Putamen (tissue), 1 donor: ENCODE measurements at regions not wholly inside any gene's neighbourhood (a gene's known extent, or its start where the extent isn't known, plus 50 kb on each side); places are given as distances from the start of the nearest gene placed in this dataset.
"Not testable (repeated sequence)": the region's sequence is repeated elsewhere in the genome, so short reads cannot be mapped to it uniquely, and the experiment has no call there.

Source experiments
- DNase-seq: peaks from one replicate; pipeline ENCODE4 v3.0.0-alpha.2; 2016; ENCODE audit warnings: low spot score

DNA sequence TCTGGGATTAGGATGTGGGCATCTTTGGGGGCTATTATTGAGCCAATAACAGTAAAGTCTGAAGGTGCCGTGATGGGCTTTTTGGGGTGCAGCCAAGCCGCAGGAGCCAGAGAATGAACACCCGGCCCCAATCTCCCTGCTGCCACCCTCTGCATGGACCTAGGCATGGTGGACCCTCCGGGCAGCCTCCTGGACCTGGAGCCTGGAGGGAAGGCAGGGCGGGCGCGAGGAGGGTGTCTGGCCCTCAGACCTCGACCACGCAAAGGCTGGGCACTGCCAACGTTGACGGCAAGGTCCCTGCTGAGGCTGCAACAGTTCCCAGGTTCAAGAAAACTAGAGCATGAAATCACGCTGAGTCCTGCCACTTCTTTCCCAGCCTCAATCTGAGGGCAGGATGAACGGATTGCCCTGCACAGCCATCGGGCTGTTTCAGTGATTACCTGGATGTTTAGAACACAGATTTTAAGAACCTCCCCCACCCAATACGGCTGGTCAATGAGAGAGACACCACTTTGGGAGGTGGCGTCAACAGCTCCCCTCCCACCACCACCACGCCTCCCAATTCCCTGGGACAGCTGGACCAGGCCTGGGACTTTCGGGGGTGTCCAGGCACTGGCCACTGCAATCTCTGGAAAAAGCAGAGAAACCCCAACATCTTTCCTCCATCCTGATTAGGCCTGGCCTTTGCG lies 147.4 kb downstream of the NPIPB11 start:
- DNase-seq: not testable (repeated sequence)

DNA sequence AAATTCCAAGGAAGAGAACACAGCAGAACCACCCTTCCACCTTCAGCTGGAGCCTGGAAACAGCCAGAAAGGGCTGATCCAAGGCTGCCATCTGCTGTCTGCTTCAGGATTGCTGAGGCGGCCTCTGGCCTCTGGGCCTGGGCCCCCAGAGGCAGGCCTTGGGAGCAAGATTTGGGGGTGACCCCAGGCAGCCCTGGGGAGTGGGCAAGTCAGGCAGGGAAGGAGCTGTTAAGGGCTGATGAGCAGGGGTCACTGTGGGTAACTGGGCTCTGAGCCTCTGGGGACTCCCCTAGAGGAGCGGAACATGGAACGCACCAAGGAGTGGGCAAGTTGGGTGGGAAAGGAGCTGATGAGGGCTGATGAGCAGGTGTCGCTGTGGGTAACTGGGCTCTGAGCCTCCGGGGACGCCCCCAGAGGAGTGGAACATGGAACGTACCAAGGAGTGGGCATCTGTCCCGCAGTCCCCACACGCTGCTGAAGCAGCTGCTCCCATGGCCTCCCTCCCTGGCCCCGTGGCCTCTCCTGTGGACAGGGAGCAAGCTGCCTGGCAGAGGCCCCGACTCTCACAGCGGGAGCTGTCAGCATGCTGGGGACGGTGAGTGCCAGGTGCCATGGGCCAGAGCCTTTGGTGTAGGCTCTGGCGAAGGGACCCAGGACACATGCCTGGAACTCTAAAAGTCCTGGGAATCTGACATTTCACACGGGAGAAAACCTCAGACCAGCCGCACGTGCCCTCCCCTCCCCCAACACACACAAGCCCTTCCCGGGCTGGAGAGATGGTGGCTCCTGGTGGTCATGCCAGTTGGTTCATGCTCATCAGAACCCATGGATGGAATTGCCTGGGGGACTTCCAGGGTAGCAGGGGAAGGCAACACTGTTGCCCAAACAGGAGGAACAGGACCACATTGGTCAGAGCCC lies 148.8 kb downstream of the NPIPB11 start:
- DNase-seq: not testable (repeated sequence)

GRCh38 chr16:29256501-29256981 lies 150.0 kb downstream of the NPIPB11 start:
- DNase-seq: no peak

GRCh38 chr16:29255957-29256356 lies 150.6 kb downstream of the NPIPB11 start:
- not testable (repeated sequence) for DNase-seq

GRCh38 chr16:29255496-29255796 lies 151.1 kb downstream of the NPIPB11 start:
- not testable (repeated sequence) for DNase-seq

DNA sequence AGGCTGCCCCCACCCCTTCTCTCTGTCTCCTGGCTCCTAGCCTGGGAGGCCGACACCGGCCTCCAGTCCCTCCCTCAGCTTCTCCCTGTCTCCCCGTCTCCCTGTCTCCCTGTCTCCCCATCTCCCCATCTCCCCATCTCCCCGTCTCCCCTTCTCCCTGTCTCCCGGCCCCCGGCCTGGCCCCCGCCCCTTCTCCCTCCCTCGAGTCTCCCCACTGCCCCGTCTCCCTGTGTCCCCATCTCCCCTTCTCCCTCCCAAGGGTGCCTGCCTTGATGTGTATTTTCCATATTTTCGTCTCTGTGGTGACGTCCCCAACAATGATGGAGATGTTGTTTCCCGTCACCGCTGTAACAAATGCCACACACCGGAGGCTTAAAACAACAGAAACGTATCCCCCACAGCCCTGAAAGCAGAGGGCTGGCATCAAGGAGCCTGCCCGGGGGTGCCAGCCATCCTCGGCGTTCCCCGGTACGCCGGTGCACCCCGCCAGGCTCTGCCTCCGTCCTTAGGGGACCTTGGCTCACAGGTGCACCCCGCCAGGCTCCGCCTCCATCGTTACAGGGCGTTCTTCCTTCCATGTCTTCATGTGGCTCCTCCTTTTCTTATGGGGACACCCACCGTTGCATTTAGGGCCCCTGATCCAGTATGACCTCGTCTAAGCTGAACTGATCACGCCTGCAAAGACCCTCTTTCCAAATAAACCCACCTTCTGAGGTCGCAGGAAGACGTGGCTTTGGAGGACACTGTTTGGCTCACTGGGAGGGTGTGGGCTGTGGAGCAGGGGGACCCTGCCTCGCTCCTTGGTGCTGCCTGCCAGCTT lies 151.6 kb downstream of the NPIPB11 start:
- DNase-seq: no peak

DNA sequence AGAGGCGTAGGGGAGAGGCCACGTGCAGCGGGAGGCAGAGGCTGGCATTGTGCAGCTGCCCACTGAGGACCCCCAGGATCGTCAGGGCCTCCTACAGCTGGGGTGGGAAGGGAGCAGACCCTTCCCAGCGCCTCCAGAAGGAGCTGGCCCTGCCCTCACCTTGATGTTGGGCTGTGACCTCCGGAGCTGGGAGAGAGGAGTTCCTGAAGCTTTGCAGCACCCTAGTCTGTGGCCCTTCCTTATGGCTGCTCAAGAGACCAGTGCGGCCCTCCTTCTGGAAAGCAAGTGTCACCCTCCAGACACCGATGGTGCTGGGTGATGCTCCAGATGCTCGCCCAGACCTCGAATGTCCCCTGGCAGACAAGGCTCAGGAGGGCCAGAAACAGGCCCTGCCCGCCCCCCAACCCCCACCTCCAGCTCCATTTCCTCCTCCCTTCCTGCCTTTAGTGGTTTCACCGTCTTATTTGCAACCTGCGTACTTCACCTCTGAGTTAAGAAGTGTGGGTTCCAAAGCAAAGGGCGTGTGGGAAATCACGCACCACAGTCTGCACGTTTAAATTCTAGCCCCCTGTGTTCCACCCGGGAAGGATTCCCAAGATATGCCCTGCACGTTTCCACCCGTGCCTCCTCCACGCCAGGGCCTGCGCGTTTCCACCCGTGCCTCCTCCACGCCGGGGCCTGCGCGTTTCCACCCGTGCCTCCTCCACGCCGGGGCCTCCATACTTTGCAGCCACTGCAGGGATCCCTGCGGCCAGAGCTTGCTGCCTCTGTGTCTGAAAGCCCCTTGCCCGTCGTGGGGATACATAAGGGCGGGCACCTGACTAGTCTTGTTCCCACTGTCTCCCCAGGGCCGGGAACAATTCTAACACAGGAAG lies 152.6 kb downstream of the NPIPB11 start:
- not testable (repeated sequence) for DNase-seq

- not testable (repeated sequence) for DNase-seq
Observed at GRCh38 chr16:29253066-29253590, 153.4 kb downstream of the NPIPB11 start.

GRCh38 chr16:29252311-29252710 lies 154.2 kb downstream of the NPIPB11 start:
- DNase-seq: not testable (repeated sequence)

GRCh38 chr16:29251571-29252011 lies 154.9 kb downstream of the NPIPB11 start:
- DNase-seq: not testable (repeated sequence)

- not testable (repeated sequence) for DNase-seq
Observed at GRCh38 chr16:29250923-29251434, 155.5 kb downstream of the NPIPB11 start.

GRCh38 chr16:29250469-29250868 lies 156.0 kb downstream of the NPIPB11 start:
- not testable (repeated sequence) for DNase-seq

DNA sequence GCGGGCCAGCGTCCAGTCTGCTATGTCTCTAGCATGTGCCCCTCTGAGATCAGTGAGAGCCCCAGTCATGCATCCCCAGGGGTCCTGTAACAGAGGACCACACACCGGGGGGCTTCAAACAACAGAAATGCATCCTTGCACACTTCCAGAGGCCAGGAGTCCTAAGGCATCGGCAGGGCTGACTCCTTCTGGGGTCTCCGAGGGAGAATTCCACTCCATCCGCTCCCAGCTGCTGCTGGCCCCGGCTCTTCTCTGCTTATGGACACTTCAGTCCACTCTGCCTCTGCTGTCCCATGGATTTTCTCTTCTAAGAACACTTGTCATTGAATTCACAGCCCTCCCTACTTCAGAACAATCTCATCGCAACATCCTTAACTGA lies 157.6 kb downstream of the NPIPB11 start:
- not testable (repeated sequence) for DNase-seq

DNA sequence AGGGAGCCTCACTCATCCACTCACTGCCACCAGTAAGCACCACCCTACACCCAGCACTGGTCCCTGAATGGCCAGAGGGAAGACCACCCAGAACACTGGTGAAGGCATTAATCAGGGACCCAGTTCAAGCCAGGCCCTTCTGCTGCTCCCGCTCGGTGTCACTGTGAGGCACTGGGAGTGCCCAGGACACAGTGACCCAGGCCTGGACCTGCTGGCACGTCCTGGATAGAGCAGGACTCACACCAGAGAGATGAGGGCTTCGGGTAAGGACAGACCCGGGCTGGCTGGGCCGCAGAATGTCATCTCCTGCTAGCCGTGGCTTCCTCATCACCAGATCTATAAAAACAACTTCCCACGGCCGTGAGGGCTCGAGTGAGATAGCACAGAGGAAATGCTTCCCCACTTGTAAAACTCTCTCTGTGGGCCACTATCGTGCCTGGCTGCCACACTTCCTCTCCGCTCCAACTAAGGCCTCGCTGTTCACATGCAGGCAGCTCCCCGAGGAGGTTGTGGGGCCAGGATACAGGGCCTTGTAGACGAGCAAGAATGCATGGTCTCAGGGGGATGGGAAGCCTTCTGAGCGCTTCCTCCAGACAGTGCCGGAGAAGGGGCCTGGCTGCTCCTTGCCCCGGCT lies 158.1 kb downstream of the NPIPB11 start:
- not testable (repeated sequence) for DNase-seq

- DNase-seq: not testable (repeated sequence)
Observed at GRCh38 chr16:29246091-29246490, 160.4 kb downstream of the NPIPB11 start.

GRCh38 chr16:29237971-29238370 lies 168.5 kb downstream of the NPIPB11 start:
- no peak for DNase-seq

DNA sequence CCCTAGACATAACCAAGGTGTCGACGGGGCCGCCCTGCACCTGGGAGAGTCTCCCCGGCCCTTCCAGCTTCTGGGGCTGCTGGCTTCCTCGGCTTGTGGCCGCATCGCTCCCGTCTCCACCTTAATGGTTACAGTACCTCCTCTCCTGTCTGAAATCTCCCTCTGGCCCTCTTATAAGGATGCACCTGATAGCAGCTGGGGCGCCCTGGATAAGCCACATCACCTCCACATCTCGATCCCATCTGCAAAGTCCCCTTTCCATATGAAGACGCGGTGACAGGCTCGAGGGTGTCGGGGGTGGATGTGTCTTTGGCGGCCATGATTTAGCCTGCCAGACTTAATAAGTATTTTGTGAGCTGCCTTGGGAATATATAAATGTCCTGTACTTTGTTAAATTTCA lies 169.0 kb downstream of the NPIPB11 start:
- not testable (repeated sequence) for DNase-seq

GRCh38 chr16:29237023-29237422 lies 169.5 kb downstream of the NPIPB11 start:
- DNase-seq: not testable (repeated sequence)

- not testable (repeated sequence) for DNase-seq
Observed at GRCh38 chr16:29235836-29236370, 170.6 kb downstream of the NPIPB11 start.
